ENCODE measurements at regions not wholly inside any gene's neighbourhood (a gene's known extent, or its start where the extent isn't known, plus 50 kb on each side); places are given as distances from the start of the nearest gene placed in this dataset.

DNA sequence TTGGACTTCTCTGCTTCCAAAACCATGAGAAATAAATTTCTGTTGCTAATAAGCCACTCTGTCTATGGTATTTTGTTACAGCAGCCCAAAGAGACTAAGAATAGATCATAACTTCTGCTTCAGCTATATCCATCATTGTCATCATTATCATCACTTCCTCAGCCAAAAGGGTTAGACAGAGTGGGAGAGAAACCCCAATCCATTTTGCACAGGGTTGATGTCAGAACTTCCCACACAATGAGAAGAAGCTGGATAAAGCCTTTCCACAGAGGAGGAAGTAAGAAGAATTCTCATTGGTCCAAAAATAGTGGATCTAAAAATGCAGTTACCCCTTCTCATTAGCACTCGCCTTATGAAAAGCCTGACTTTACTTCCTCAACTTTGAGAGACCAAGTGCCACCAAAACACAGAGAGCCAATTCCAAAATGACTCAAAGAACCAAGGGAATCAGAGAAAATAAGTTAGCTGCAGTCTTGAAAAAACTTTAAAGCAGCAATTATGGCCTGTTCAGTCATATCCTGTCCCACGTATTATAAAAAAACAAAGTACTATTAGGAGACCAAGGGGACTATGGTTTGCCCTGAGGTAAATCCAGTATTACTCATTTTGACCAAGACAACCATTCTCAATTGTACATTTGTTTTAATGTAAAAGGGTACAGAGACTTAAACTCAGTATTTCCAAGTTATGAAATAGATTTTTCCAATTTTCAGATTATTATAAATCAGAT lies 80.2 kb downstream of the WNT5A start:
- Histone ChIP-seq H3K4me3 (ENCODE audit: low read depth, low read length) (no peak overlapping the region), H3K27me3 (ENCODE audit: control insufficient read depth, insufficient read depth, low read length) (no peaks in the 10 kb centered on the region), H3K36me3 (ENCODE audit: control insufficient read depth, insufficient read depth, low read length) (no peaks in the 10 kb centered on the region)
- peak; percentile 23 for DNase-seq (ENCODE audit: low read depth)
- FAIRE-seq, result no peak
- TF ChIP-seq, protein P1, sequence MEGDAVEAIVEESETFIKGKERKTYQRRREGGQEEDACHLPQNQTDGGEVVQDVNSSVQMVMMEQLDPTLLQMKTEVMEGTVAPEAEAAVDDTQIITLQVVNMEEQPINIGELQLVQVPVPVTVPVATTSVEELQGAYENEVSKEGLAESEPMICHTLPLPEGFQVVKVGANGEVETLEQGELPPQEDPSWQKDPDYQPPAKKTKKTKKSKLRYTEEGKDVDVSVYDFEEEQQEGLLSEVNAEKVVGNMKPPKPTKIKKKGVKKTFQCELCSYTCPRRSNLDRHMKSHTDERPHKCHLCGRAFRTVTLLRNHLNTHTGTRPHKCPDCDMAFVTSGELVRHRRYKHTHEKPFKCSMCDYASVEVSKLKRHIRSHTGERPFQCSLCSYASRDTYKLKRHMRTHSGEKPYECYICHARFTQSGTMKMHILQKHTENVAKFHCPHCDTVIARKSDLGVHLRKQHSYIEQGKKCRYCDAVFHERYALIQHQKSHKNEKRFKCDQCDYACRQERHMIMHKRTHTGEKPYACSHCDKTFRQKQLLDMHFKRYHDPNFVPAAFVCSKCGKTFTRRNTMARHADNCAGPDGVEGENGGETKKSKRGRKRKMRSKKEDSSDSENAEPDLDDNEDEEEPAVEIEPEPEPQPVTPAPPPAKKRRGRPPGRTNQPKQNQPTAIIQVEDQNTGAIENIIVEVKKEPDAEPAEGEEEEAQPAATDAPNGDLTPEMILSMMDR (IDR thresholded peaks at IDR 0.05; ENCODE audit: insufficient read depth, low read length, severe bottlenecking), result no peak

DNA sequence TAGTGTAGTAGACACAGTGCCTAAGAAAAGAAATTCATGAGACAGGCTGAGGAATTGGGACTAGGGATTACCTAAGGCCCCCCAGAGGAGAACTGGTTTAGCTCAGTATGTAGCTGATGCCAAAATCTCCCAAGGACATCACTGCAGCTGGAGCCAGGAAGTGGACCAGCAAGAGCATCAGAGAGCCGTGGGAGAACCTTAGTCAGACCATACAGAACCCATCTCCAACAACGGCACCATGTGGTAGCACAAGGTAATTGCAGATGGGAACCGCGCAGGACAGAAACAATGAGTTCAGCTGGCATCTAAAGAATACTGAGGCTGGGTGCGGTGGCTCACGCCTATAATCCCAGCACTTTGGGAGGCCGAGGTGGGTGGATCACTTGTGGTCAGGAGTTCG lies 81.7 kb downstream of the WNT5A start:
- Histone ChIP-seq H3K4me3 (ENCODE audit: low read depth, low read length) (no peak overlapping the region), H3K36me3 (ENCODE audit: control insufficient read depth, insufficient read depth, low read length) (no peaks in the 10 kb centered on the region), H3K27me3 (ENCODE audit: control insufficient read depth, insufficient read depth, low read length) (no peaks in the 10 kb centered on the region)
- TF ChIP-seq, protein P1 (IDR thresholded peaks at IDR 0.05; ENCODE audit: insufficient read depth, low read length, severe bottlenecking), result peak; percentile 48
- DNase-seq (ENCODE audit: low read depth), result peak; percentile 23
- FAIRE-seq, result no peak

DNA sequence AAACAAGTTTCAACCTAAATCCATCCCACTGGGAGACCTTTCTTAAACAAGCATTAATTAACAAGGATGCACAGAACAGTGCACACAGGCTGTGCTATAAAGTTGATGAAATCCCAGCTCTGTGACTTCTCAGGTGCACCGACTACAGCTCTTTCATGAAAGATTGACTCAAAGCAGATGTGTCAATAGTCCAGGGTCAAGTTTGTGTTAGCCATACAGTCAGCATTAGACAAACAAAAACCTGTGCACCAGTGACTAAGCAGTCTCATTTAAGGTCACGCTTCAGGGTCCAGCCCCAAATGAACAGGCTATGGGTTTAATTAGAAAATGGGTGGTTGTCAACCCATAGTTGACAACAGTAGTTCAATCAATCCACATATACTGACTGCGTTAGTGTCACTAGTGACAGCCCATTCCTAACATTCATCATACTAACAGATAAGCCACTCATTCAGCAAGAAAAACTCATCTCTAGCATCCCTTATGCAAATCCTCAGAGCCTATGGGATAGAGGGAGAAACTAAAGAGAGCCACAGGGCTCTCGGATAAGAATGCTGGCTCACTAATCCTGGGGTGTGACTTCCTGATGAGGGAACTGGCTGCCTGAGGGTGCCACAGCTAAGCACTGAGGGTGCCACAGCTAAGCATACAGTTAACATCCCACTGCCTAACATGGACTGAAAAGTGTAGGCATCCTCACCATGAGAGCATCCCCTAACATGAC lies 84.1 kb downstream of the WNT5A start:
- Histone ChIP-seq H3K36me3 (ENCODE audit: control insufficient read depth, insufficient read depth, low read length) (no peaks in the 10 kb centered on the region), H3K27me3 (ENCODE audit: control insufficient read depth, insufficient read depth, low read length) (no peaks in the 10 kb centered on the region), H3K4me3 (ENCODE audit: low read depth, low read length) (no peak overlapping the region)
- no peak for FAIRE-seq
- TF ChIP-seq, protein P1 (IDR thresholded peaks at IDR 0.05; ENCODE audit: insufficient read depth, low read length, severe bottlenecking), result no peak
- peak; percentile 53 for DNase-seq (ENCODE audit: low read depth)

DNA sequence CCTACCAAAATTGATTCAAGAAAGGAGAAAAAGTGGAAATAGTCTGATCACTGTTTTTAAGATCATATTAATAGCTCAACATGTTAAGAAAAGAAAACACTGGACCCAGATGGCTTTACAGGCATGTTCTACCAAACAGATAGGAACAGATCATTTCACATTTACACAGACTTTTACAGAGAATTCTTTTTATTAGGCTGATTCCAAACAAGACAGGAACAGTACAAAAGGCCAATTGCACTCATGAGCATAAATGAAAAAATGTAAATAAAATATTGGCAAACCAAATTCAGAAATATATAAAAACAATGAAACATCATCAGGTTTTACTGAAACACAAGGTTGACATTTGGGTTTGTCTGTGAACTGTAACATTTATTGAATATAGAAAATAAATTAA lies 106.5 kb downstream of the WNT5A start:
- DNase-seq (ENCODE audit: low read depth) (no peak), FAIRE-seq (no peak)
- H3K27me3 ChIP-seq (ENCODE audit: control insufficient read depth, insufficient read depth, low read length), result no peaks in the 10 kb centered on the region
- TF ChIP-seq, protein P1 (IDR thresholded peaks at IDR 0.05; ENCODE audit: insufficient read depth, low read length, severe bottlenecking), result no peak
- H3K4me3 ChIP-seq (ENCODE audit: low read depth, low read length), result no peak overlapping the region
- no peaks in the 10 kb centered on the region for H3K36me3 ChIP-seq (ENCODE audit: control insufficient read depth, insufficient read depth, low read length)

DNA sequence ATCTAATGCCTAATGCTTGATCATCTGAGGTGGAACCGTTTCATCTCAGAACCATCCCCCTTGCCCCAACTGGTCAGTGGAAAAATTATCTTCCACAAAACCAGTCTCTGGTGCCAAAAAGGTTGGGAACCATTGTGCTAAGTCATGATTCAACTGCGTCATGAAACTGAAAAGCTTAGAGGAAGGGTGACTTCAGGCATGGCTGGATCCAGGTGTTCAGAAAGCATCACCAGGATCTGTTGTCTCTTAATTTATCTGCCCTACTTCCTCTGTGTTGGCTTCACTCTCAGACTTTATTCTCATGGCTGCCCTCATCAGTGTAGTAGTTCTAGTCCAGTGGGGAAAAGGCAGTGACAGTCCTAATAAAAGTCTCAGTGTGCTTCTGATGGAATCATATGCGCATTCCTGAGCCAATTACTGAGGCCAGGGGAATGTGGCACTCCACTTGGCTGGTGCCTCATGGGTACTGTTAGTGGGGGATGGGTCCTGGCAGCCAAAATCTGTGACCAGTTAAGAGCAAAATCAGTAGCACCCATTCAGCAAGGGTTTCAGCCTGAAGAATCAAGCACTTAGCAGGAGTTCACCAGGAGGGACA lies 110.3 kb downstream of the WNT5A start:
- TF ChIP-seq, protein P1 (IDR thresholded peaks at IDR 0.05; ENCODE audit: insufficient read depth, low read length, severe bottlenecking), result no peak
- DNase-seq (ENCODE audit: low read depth), result no peak
- H3K27me3 ChIP-seq (ENCODE audit: control insufficient read depth, insufficient read depth, low read length), result no peaks in the 10 kb centered on the region
- no peak overlapping the region for H3K4me3 ChIP-seq (ENCODE audit: low read depth, low read length)
- FAIRE-seq, result no peak
- no peaks in the 10 kb centered on the region for H3K36me3 ChIP-seq (ENCODE audit: control insufficient read depth, insufficient read depth, low read length)

All from bronchial epithelial cell (primary cell).